Gastrocnemius medialis (tissue), 4 donors: ENCODE measurements at regions not wholly inside any gene's neighbourhood (a gene's known extent, or its start where the extent isn't known, plus 50 kb on each side); places are given as distances from the start of the nearest gene placed in this dataset.

Experiments
- POLR2A ChIP-seq, 2 donors: fragments of 450-650 bp; IDR thresholded peaks; one replicate each; pipeline ENCODE4 v1.6.1; 2017; ENCODE audit warnings: antibody characterized with exemption in 2 of 2, mild to moderate bottlenecking in 2 of 2, moderate library complexity in 2 of 2
- TF ChIP-seq, protein P1 (sequence below), 5 experiments: fragments of 450-650 bp in 3 of 5; fragments of 200-600 bp in 2 of 5; sonication (generic) in 2 of 5; IDR thresholded peaks in 4 of 5; conservative IDR thresholded peaks in 1 of 5; 1 replicate in 4 of 5; 2 replicates in 1 of 5; pipeline ENCODE4 v1.5.1; 2016 to 2019; ENCODE audit warnings: antibody characterized with exemption in 5 of 5, mild to moderate bottlenecking in 3 of 5, moderate library complexity in 3 of 5

DNA sequence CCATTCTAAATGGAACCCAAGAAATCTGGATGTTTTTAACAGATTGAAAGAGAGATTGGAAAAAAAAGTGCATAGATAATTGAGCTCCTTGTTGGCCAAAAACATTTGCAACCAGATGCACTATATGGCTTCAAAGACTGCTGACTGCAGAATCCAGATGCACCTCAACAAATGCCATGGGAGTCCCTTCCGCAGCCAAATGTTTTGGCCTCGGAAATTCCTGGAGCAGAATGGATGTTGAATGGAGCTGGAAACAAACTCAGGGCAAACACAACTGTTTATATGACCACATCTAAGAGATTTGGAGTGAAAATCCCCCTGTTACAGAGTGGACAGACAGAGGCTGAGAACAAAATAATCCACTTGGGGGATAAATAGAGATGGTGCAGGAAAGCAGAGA, 285.0 kb upstream of the NFIA start:
- TF ChIP-seq POLR2A (IDR thresholded peaks at IDR 0.05): no peak
- TF ChIP-seq, protein P1, sequence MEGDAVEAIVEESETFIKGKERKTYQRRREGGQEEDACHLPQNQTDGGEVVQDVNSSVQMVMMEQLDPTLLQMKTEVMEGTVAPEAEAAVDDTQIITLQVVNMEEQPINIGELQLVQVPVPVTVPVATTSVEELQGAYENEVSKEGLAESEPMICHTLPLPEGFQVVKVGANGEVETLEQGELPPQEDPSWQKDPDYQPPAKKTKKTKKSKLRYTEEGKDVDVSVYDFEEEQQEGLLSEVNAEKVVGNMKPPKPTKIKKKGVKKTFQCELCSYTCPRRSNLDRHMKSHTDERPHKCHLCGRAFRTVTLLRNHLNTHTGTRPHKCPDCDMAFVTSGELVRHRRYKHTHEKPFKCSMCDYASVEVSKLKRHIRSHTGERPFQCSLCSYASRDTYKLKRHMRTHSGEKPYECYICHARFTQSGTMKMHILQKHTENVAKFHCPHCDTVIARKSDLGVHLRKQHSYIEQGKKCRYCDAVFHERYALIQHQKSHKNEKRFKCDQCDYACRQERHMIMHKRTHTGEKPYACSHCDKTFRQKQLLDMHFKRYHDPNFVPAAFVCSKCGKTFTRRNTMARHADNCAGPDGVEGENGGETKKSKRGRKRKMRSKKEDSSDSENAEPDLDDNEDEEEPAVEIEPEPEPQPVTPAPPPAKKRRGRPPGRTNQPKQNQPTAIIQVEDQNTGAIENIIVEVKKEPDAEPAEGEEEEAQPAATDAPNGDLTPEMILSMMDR (IDR thresholded peaks at IDR 0.05 in 4 of 5, conservative IDR thresholded peaks at IDR 0.05 in 1 of 5): no peak
